Heart left ventricle (tissue), 16 donors: ENCODE measurements at regions not wholly inside any gene's neighbourhood (a gene's known extent, or its start where the extent isn't known, plus 50 kb on each side); places are given as distances from the start of the nearest gene placed in this dataset.
"Not testable (repeated sequence)": the region's sequence is repeated elsewhere in the genome, so short reads cannot be mapped to it uniquely, and the experiment has no call there.

Source experiments
- ATAC-seq, 4 donors: fragments of 200-7000 bp; cut with Tn5 transposase; one replicate each; pipeline ENCODE4 v1.9.1; 2020 to 2022; ENCODE audit warnings: moderate library complexity in 4 of 4, mild to moderate bottlenecking in 3 of 4, moderate number of reproducible peaks in 1 of 4
- DNase-seq, 5 donors: peaks; one replicate each; pipeline ENCODE4 v3.0.0-alpha.2; 2020
- H3K27ac ChIP-seq, 12 donors: fragments of 200-600 bp; sonication (generic) in 4 of 12; one replicate each; pipeline versions ENCODE4 v1.5.0 to v1.8.0; 2016 to 2022; ENCODE audit warnings: mild to moderate bottlenecking in 2 of 12
- H3K27me3 ChIP-seq, 9 donors: fragments of 200-600 bp; sonication (generic) in 2 of 9; one replicate each; pipeline versions ENCODE4 v1.5.1 to v1.8.0; 2016 to 2022; ENCODE audit warnings: mild to moderate bottlenecking in 3 of 9
- H3K36me3 ChIP-seq, 9 donors: fragments of 200-600 bp; sonication (generic) in 2 of 9; one replicate each; pipeline versions ENCODE4 v1.5.0 to v1.8.0; 2018 to 2022; ENCODE audit warnings: mild to moderate bottlenecking in 2 of 9
- H3K4me1 ChIP-seq, 12 donors: fragments of 200-600 bp; sonication (generic) in 4 of 12; one replicate each; pipeline versions ENCODE4 v1.5.0 to v1.8.0; 2016 to 2022; ENCODE audit warnings: mild to moderate bottlenecking in 3 of 12
- H3K4me3 ChIP-seq, 12 donors: fragments of 200-600 bp; sonication (generic) in 4 of 12; one replicate each; pipeline versions ENCODE4 v1.5.0 to v1.8.0; 2017 to 2022; ENCODE audit warnings: mild to moderate bottlenecking in 9 of 12, moderate library complexity in 4 of 12
- H3K9me3 ChIP-seq, 12 donors: fragments of 200-600 bp; sonication (generic) in 4 of 12; one replicate each; pipeline versions ENCODE4 v1.5.0 to v1.8.0; 2016 to 2022; ENCODE audit warnings: mild to moderate bottlenecking in 1 of 12
- POLR2A ChIP-seq, 2 donors: fragments of 450-650 bp; IDR thresholded peaks; one replicate each; pipeline ENCODE4 v1.6.1; 2017; ENCODE audit warnings: antibody characterized with exemption in 2 of 2, mild to moderate bottlenecking in 2 of 2, moderate library complexity in 2 of 2
- WGBS, 4 donors: extraction: QIAGEN DNeasy Blood & Tissue Kit in 2 of 4; methylation state at CpG; one replicate each; pipeline versions ENCODE4 v1.1.5 to v1.1.7; 2013 to 2018; 5-methylcytosine and 5-hydroxymethylcytosine counted together
- intact Hi-C, 10 donors: fragments of 100-400 bp; cut with DNase I; formaldehyde crosslinking; loops; one replicate each; pipeline versions ENCODE4 v1.11.1 to v1.14.2; 2022
- TF ChIP-seq, protein P1 (sequence below), 12 donors: fragments of 200-600 bp; sonication (generic) in 4 of 12; IDR thresholded peaks; one replicate each; pipeline versions ENCODE4 v1.5.0 to v1.8.0; 2018 to 2022; ENCODE audit warnings: antibody characterized with exemption in 12 of 12, mild to moderate bottlenecking in 5 of 12
- donor health status: ischemic (EF 13 %, LVEDD 7.1; RV severe dilation, severe dysfunction).
- donor health status: healthy with polysubstance abuse.
- donor health status: DM: no; HTN: yes; CAD: no.
- donor health status: DM: no; HTN: no; CAD: no.
- donor health status: ischemic (EF 25% LVEDD 6.9; RV normal size, moderate dysfunction).
- donor health status: ischemic (EF 25% LVEDD 5.7; RV mildly dilated, moderate dysfunction).
- donor health status: healthy.
- donor health status: DM: yes; HTN: yes; CAD: no.
- donor health status: ischemic (EF 35%, LVEDD 5.7; RV mildly dilated, moderate dysfunction).
- donor health status: nonischemic (EF 11% LVEDD 7.7; RV severe dilation, severe dysfunction).
- donor health status: DM: yes; HTN: yes; CAD: no.
- donor health status: PGD.
- donor health status: ischemic (EF 29% LVEDD 5.4; RV normal size, mild dysfunction).
- donor health status: nonischemic (EF 23%, LVEDD 6.1; RV moderate dilation, normal function).

DNA sequence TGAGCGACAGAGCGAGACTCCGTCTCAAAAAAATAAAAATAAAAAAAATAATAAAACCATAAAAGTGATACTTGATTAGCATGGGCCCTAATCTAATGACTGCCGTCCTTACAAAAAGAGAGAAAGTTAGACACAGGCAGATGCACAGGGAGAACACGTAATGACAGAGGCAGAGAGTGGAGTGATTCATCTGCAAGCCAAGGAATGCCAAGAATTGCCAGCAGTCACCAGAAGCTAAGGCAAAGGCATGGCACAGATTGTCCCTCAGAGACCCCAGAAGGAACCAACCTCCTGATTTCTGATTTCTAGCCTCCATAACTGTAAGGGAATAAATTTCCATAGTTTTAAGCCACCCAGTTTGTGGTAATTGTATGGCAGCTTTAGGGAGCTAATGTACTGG, 79.6 kb upstream of the FREM1 start:
- H3K27ac ChIP-seq, result no peak overlapping the region
- DNase-seq, result no peak
- WGBS, 4 donors, result 85 to 95% (median 92%) methylated on average over 5 of the region's 5 CpGs
- no peak for ATAC-seq
- H3K36me3 ChIP-seq, result no peaks in the 10 kb centered on the region
- TF ChIP-seq POLR2A (IDR thresholded peaks at IDR 0.05), result no peak
- TF ChIP-seq, protein P1, sequence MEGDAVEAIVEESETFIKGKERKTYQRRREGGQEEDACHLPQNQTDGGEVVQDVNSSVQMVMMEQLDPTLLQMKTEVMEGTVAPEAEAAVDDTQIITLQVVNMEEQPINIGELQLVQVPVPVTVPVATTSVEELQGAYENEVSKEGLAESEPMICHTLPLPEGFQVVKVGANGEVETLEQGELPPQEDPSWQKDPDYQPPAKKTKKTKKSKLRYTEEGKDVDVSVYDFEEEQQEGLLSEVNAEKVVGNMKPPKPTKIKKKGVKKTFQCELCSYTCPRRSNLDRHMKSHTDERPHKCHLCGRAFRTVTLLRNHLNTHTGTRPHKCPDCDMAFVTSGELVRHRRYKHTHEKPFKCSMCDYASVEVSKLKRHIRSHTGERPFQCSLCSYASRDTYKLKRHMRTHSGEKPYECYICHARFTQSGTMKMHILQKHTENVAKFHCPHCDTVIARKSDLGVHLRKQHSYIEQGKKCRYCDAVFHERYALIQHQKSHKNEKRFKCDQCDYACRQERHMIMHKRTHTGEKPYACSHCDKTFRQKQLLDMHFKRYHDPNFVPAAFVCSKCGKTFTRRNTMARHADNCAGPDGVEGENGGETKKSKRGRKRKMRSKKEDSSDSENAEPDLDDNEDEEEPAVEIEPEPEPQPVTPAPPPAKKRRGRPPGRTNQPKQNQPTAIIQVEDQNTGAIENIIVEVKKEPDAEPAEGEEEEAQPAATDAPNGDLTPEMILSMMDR (IDR thresholded peaks at IDR 0.05), result no peak
- H3K4me3 ChIP-seq, result no peak overlapping the region
- H3K4me1 ChIP-seq, result peaks cover 0 to 22% (median 0%) of the 10 kb centered on the region in 12 donors
- intact Hi-C loops, result no loop called here
- H3K9me3 ChIP-seq, result no peaks in the 10 kb centered on the region
- no peaks in the 10 kb centered on the region for H3K27me3 ChIP-seq

GRCh38 chr9:14989336-14989735, 79.1 kb upstream of the FREM1 start:
- H3K9me3 ChIP-seq, H3K27ac ChIP-seq, H3K36me3 ChIP-seq, H3K4me3 ChIP-seq, ATAC-seq, H3K27me3 ChIP-seq, intact Hi-C loops, DNase-seq: not testable (repeated sequence)
- peaks cover 0 to 20% (median 0%) of the 10 kb centered on the region in 12 donors for H3K4me1 ChIP-seq
- WGBS, 4 donors, result 87 to 94% (median 91%) methylated on average over 7 of the region's 7 CpGs

- no peak overlapping the region for H3K4me3 ChIP-seq
- H3K4me1 ChIP-seq, result peaks cover 0 to 7% (median 0%) of the 10 kb centered on the region in 12 donors
- no peaks in the 10 kb centered on the region for H3K27me3 ChIP-seq
- H3K9me3 ChIP-seq, result no peaks in the 10 kb centered on the region
- intact Hi-C loops, result no loop called here
- ATAC-seq (no peak), DNase-seq (no peak)
- WGBS, 4 donors, result 81 to 94% (median 93%) methylated on average over 1 of the region's 1 CpG
- no peak overlapping the region for H3K27ac ChIP-seq
- H3K36me3 ChIP-seq, result no peaks in the 10 kb centered on the region
- TF ChIP-seq POLR2A (IDR thresholded peaks at IDR 0.05), result no peak
- TF ChIP-seq, protein P1 (IDR thresholded peaks at IDR 0.05), result no peak
These were observed 77.6 kb upstream of the FREM1 start for GRCh38 chr9:14987858-14988257.

- Histone ChIP-seq H3K4me1 (no peaks in the 10 kb centered on the region), H3K9me3 (peaks cover 0 to 3% (median 0%) of the 10 kb centered on the region in 12 donors), H3K36me3 (no peaks in the 10 kb centered on the region), H3K27ac (no peak overlapping the region), H3K4me3 (no peak overlapping the region), H3K27me3 (no peaks in the 10 kb centered on the region)
- 71 to 91% (median 88%) methylated on average over 1 of the region's 1 CpG for WGBS, 4 donors
- ATAC-seq (no peak), DNase-seq (no peak)
- intact Hi-C loops, result no loop called here
- no peak for TF ChIP-seq POLR2A (IDR thresholded peaks at IDR 0.05)
- TF ChIP-seq, protein P1 (IDR thresholded peaks at IDR 0.05), result no peak
These were observed 75.2 kb upstream of the FREM1 start for GRCh38 chr9:14985419-14985818.

- whole genome bisulfite sequencing, 4 donors, result 85 to 95% (median 90%) methylated on average over 1 of the region's 1 CpG
- intact Hi-C loops, result no loop called here
- H3K27me3 ChIP-seq, result no peaks in the 10 kb centered on the region
- no peak for DNase-seq
- no peak overlapping the region for H3K27ac ChIP-seq
- TF ChIP-seq, protein P1 (IDR thresholded peaks at IDR 0.05), result no peak
- TF ChIP-seq POLR2A (IDR thresholded peaks at IDR 0.05), result no peak
- H3K4me3 ChIP-seq, result no peak overlapping the region
- no peaks in the 10 kb centered on the region for H3K4me1 ChIP-seq
- ATAC-seq, result no peak
- H3K9me3 ChIP-seq, result peaks cover 0 to 3% (median 0%) of the 10 kb centered on the region in 12 donors
- H3K36me3 ChIP-seq, result no peaks in the 10 kb centered on the region
These were observed 73.4 kb upstream of the FREM1 start for GRCh38 chr9:14983599-14983998.
